HG02970 (cell line): ENCODE measurements at regions not wholly inside any gene's neighbourhood (a gene's known extent, or its start where the extent isn't known, plus 50 kb on each side); places are given as distances from the start of the nearest gene placed in this dataset.

Experiments used
- ATAC-seq: cut with Tn5 transposase; IDR thresholded peaks from one replicate; pipeline ENCODE4 v1.9.1; 2021; ENCODE audit warnings: mild to moderate bottlenecking, moderate library complexity, moderate number of reproducible peaks; ENCODE audit not compliant: unreplicated experiment, low FRiP score

DNA sequence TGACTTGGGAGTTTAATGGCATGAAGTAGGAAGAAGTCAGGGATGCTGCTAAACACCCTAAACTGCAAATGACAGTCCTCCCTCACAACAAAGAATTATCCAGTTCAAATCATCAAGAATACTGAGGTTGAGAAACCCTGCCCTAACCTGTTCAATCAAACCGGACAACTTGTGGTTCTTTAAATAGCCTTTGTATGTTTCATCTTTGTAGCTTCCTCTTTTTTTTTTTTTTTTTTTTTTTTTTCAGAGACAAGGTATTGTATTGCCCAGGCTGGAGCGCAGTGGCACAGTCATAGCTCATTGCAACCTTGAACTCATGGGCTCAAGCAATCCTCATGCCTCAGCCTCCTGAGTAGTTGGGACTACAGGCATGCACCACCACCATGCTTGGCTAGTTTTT lies 52.5 kb upstream of the TTC29 start:
- no peak for ATAC-seq

DNA sequence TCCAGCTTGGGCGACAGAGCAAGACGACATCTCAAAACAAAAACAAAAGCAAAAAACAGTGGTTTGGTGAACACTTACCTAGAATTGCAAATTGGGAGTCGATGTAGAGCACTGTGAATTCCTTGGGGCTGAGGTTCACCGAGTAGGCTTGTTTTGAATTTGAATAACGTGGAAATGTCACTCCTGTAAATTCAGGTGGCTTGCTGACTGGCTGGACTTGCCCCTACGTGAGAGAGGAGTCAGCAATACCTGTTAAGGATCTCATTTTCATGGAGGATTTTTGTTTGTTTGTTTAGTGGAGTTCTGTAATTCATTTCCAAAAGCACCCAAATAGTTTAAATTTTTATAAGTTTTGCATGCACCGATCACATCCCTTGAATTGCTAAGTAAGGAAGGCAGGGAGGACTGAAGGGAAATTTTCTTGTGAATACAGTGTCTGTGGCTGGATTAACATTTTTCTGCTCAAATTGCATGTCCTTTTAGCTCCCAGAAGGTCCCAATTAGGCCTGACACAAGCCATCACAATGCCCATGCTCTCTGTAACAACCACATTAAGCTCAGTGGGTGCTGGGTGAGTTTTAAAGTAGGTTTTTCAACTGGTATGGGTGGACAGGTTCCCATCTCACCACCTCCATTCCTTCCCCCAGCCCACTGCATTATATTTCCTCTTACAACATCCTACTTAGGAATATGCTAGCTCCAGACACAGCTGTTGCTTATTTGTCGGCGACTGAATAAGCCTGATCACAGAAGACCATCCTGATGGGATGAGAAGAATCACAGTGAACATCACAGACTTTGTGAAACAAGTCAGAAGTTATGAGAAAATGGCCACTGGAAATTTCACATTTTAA lies 58.5 kb upstream of the TTC29 start:
- no peak for ATAC-seq

DNA sequence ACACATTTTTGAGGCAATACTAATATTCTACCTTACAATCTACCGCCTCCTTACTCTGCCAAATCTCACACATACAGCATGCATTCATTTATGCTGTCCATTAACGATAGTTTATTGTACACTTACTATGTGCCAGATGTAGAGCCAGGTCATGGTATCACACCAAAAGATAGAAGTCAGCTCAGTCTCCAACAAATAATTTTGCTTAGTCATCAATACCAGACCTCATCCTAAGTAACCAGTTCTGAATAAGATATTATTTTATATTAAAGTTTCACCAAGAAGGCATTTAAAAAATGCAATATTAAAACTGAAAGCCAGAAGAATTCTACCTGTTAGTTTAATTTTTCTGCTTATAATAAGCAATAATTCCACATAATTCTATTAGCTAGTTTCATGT lies 60.6 kb upstream of the TTC29 start:
- ATAC-seq = no peak

DNA sequence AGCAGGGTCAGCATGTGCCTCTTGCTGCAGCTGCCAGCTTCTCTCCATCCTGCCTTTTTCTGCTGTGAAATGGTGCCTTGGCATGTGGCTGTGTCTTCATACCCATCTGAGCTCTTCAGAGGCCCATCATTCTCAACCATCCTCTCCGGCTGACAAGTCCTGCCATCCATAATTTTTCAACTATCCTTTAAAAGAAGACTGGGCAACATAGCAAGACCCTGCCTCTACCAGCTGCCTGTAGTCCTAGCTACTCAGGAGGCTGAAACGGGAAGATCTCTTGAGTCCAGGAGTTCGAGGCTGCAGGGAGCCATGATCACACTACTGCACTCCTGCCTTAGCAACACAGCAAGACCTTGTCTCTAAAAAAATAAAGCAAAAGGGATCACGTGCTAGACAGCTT lies 64.2 kb upstream of the TTC29 start:
- ATAC-seq = no peak

DNA sequence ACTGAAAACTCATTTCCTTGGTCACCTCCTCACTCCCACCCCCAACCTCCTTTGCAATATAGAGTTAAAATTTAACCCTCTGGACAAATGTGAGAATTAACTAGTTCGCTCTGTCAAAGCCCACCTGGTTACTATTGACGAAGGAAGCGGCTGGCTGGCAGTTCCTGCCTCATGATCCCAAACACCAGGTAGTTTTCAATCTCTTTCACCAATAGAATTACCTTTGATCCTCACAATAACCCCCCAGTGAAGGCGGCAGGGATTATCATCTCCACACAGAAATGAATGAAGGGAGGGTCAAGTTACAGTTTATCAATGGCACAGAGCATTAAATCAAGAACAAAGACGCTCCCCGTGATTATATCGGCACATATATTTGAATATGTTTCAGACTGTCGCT lies 65.7 kb upstream of the TTC29 start:
- no peak for ATAC-seq

DNA sequence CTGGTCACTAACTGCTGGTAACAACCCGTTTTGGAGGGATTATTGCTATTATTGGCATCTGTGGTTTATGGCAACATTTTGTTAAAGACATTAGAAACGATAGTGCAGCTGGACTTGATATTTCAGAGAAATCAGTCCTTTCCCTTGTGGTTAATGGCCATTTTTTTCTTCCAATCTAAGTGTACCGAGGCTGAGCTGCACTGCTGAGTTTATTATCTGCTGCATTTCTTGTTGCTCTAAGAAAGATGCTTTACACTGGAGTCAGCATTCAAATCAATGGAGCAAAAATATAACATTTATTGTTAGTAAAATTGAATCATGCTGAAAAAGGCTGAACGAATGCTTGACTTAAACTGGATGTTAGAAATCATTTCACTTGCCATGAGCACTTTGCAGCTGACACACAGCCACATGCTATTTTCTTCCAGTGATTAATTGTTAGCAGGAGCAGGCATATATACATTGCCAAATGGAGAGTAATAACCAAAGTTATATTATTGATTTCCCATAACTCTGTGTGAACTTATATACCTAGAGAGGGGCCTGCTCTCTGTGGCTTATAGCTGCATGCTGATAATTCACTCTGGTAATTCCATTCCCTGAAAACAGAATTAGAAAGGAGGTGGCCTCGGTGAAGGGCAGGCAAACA lies 66.5 kb upstream of the TTC29 start:
- ATAC-seq = no peak

DNA sequence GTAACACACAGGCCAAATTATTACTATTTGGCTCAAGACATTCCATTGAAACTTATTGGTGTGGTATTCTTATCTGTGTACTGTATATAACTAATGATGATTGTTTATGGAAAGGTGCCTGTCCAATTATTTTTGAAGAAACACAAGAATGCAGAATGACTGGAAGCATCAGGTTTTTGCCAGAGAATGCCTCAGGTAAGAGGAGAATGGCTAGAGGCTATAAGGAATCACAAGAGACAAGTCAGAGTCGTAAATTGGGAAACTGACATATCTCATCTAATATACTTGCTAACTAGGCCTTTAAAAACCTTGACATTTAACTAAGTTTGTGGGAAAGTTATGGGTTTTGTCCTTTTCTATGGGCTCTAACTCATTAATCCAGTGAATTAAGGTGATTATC lies 69.3 kb upstream of the TTC29 start:
- ATAC-seq = no peak

DNA sequence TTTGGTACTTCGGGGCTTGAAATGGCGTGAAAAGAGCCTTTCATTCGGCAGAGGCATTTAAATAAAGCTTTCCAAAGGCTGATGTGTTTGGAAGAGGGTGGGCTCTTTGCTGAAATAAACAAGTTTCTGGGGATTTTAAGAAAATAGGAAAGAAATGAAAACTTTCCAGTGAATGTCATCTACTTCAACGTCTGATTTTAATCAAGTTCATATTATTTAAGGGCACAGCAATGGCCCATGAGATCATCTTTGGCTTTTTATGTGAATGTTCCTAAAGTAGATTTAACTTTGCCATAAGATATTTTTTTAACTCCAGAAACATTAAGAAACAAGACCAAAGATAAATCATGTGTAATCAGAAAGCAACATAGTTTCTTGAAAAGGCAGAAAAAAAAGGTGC lies 69.8 kb upstream of the TTC29 start:
- no peak for ATAC-seq

DNA sequence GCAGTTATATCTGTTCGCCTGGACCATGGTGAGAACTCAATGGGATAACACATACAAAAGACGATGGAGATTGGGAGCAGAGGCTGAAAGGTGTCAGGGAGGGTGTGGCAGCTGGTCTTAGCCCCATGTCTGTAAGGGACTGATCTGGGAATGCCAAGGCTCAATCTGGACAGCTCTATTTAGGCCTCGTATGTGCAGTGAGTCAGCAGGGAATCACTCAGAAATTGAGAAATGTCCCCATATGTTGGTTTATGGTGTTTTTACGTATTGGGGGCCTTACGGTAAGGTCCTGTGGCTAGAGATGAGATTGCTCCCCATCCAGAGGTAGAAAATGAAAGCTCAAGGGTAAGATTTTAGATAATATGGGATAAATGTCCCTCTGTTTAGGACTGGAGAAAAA lies 71.4 kb upstream of the TTC29 start:
- no peak for ATAC-seq

DNA sequence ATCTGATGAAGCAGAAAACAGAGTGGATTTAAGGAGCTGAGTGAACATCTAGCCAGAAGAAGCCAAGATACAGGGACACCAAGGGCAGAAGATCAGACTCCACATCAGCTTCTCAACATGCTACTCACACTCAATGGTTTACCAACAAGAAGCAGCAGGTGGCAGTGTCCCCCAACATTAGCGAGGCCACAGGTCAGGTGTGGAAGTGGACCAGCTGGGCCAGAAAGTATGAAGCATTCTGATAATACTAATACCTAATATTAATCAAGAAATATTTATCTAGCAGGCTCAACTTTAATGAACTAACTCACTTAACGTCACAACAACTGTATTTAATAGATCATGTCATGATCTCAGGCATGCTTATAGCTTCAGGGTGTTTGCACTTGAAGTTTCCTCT lies 73.4 kb upstream of the TTC29 start:
- ATAC-seq = no peak

DNA sequence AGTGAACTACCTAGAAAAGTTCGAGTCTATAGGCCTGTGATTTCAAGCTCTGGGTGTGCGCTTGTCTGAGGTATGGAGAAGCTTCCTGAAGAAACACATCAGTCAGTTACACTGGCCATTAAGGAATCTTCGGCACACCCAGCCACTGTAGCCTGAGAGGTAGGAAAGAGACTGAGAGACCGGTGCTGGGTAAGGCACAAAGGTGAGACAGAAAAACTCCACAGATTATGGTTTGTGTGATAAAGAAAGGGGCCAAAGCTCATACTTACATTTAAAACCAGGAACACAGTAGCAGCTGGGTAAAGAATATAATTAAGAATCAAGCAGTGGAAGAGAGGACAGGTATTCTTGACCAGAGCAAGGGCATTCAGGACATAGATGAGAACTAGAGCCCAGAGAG lies 74.8 kb upstream of the TTC29 start:
- ATAC-seq = no peak

DNA sequence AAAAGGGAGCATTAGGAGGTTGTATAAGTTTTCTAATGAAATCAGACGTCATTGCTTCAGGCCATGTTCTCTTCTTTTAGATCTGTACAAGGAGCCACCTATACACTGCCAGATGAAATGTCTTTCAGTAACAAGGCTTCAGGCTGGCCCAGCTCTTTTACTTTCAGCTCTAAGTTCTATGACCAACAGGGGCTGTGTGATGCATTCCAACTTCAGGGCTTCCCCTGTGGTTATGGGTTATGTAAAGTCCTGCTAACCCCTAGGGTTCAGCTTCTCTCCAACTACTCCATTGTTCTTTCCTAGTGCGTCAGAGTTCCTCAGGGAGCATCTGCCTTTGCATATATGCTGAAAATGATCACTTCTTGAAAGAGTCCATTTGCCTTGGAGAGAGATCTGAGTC lies 79.4 kb upstream of the TTC29 start:
- no peak for ATAC-seq

DNA sequence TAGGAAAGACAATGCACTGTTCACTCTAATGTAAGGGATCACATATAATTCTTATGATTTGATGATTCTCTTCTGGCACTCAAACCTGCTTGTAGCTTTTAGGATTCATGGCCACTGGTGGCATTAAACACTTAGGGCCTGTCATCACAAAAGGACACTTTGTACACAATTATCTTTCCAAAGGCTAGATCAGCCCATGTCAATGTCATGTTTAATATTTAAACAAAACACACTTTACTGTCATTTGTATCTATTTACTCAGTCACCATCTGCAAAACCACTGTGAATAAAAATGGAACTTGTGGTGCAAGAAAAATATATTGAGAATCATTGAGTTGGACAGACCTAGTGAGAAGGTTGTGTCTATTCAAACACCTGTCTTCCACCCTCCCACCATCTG lies 83.6 kb upstream of the TTC29 start:
- ATAC-seq = no peak

DNA sequence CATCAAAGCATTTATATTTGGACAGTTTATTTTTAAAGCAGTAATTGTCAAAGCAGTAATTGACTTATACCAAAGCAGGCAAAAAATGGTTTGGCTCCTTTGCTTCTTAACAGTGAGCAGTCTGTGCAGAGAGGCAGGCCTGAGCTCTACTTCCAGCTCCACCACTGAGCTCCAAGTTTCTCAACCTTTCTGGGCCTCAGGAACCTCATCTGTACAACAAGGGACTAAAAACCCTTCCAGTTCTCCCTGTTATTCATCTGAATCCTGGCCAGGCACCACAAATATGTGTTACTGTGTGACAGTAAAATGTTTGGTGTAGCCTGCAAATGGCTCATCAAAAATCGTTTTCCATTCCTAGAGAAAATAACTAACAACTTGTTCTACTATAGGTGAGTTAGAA lies 88.7 kb upstream of the TTC29 start:
- ATAC-seq = no peak

DNA sequence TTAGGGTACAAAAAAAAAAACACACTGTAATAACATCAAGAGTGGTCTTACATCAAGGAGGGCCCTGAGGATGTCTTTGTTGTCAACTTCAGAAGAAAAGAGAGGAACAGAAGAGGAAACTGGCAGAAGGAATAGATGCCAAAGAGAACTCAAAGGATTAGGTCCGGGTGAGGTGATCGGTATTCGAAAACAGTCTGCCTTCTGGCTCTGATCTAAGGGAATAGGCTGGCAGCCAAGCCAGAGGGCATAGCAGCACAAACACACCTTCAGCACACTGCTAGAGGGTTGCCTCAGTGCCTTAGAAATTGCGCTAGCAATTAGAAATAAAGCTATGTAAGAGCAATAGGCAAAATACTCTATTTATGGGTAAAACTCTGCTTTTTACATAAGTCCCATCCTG lies 91.4 kb upstream of the TTC29 start:
- no peak for ATAC-seq

DNA sequence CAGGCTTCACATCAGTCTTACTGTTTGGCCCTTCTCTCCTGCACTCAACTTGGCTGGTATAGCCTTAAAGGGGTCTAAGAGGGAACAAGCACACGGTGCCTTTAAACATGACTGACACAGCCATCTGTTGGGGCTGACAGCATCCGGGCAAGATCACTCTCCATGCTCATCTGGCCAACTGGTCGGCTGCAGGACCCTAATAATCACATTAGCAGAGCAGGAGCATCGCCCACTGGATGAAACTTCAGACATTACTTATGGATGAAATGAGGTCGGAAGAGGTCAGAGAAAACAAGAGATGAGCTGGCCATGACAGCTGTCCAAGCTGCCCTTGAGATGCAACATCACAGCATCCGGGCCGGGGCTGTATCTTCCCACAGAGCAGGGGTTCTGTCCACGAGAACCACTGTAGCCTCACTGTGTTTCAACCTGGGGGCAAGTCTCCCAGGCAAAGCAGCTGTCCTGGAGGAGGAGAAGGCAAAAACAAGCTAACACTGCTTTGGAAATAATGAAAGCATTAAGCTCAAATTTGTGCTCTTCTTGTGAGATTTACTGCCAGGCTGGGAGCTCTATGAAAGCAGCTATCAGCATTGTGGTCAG lies 94.4 kb upstream of the TTC29 start:
- no peak for ATAC-seq

DNA sequence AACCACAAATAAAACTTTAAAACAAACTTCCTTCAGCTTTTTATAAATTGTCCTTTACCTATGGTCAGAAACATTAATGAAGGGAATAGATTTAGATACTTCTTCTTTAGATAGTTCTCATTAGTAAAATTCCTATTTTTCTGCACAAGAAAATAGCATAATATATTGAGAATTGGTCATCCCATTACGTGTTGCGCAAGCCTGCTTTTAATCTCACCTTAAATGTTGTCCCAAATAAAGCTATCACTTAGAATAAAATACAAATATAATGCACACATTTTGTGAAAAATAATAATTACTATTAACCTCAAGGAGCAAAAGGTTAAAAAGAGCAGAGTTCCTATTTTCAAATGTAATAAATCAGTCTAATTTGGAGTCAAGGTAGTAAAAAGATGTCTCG lies 95.2 kb upstream of the TTC29 start:
- ATAC-seq = no peak

DNA sequence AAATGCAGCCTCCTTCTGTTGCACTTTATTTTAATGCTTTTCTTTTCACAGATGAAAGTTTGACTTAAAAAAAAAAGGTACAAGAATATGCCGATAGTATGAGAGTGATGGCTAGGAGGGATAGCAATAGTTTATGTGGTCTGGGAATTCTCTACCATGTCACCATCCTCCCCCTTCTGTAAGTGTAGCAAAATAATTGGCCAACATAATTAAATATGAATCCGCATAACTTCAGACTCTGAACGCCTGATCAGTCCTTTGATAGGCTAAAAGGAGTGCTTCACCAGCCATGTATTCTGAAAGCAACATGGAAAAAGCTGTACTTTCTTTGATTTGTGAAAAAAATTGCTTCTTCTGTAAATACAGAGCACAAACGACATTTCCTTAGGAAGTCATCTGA lies 95.7 kb upstream of the TTC29 start:
- no peak for ATAC-seq

DNA sequence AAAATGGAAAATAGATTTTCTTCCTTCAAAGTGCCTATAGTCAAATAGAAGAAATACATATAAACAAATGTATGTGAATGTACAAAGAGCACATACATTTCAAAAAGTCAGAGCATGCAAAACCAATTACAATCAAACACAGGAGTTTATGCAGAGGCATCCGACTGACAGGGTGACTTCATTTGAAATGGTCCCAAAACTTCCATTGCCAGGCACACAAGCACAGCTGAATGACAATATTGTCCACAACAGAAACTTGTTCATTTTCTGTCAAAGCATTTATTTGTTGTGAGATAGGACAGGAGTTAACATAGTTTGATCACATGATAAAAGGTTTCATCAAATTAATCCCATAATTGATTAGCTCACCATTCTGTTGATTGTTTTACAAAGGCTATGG lies 96.4 kb upstream of the TTC29 start:
- ATAC-seq = no peak

DNA sequence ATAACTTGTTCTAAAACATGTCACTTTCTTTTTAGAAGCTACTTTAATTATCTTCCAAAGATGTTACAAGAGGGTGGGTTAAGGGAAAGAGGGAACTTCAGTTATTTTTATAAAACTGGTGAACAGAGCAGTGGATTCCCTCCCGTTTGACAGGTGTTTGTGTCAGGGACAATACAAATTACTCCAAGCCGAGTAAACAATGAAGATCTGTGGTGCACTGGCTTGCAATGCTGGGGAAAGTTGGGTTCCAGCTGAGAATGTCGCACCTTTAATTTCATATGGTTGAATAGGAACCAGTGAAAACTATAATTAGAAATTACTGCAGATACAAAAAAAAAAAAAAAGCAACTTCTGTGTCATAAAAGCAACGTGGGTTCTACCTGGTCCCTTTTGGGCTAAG lies 98.6 kb upstream of the TTC29 start:
- no peak for ATAC-seq

DNA sequence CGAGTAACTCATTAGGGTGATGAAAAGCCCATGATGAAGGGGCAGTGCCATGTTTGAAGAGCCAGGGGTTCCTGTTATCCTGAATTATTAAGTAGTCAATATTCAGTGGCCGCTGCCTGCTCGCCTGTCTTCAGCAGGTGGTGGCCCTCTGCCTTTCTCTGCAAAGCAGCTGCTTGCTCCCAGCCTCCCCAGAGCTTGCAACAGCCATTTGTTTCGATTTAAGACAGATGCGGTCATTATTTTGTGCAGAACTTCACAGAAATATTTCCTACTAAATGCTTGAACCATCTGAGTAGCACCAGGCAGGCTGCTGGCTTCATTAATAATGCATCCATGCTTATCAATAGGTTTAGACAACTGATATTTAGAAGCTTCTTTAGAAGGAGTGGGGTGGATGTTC lies 104.3 kb upstream of the TTC29 start:
- ATAC-seq = no peak

DNA sequence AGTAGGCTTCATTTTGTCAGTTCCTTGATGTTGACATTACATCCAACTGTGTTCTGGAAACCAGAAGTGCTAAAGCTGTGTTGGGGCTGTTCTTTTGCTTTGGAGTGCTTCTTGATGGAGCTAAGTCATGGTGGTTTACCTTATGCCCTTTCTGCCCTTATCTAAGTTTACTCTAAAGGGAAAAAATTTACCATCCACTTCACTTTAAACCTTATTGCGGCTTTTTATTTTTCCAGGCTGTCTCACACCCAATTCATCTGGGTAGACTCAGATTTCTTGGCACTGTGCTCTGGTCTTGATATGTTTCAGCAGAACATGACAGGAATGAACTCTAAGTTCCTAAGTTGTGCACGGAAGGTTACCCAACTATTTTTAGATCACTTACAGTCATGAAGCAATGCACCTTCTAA lies 104.7 kb upstream of the TTC29 start:
- no peak for ATAC-seq
